ENCODE measurements at regions not wholly inside any gene's neighbourhood (a gene's known extent, or its start where the extent isn't known, plus 50 kb on each side); places are given as distances from the start of the nearest gene placed in this dataset.

DNA sequence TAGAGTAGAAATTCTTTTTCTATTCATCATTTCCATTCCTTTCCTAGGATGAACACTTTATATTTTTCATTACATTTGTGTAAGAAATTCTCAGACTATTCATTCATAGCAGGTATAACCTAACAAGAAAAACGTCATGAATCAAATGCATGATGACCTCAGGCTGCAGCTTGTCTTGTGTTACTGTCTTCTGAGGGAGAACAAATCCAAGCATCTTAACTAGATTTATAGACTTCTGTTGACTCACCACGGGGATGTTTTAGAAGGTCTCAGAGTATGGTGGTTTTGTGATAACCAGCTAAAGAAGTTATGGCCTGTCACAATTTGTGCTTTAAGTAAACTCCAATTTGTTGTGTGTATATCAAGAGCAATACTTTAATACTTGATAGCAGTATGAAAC is 102.7 kb downstream of the ANKRD7 start:
- no peak for DNase-seq (ENCODE audit: low spot score in 2 of 2)
- Histone ChIP-seq H3K9me3 (no peaks in the 10 kb centered on the region), H3K36me3 (no peaks in the 10 kb centered on the region), H3K4me3 (no peak overlapping the region), H3K27me3 (no peaks in the 10 kb centered on the region), H3K4me1 (no peaks in the 10 kb centered on the region), H3K27ac (no peak overlapping the region)
- TF ChIP-seq, protein P1, sequence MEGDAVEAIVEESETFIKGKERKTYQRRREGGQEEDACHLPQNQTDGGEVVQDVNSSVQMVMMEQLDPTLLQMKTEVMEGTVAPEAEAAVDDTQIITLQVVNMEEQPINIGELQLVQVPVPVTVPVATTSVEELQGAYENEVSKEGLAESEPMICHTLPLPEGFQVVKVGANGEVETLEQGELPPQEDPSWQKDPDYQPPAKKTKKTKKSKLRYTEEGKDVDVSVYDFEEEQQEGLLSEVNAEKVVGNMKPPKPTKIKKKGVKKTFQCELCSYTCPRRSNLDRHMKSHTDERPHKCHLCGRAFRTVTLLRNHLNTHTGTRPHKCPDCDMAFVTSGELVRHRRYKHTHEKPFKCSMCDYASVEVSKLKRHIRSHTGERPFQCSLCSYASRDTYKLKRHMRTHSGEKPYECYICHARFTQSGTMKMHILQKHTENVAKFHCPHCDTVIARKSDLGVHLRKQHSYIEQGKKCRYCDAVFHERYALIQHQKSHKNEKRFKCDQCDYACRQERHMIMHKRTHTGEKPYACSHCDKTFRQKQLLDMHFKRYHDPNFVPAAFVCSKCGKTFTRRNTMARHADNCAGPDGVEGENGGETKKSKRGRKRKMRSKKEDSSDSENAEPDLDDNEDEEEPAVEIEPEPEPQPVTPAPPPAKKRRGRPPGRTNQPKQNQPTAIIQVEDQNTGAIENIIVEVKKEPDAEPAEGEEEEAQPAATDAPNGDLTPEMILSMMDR (IDR thresholded peaks at IDR 0.05): no peak
- TF ChIP-seq POLR2A (IDR thresholded peaks at IDR 0.05): no peak
- TF ChIP-seq EP300 (IDR thresholded peaks at IDR 0.05): no peak
- TF ChIP-seq POLR2AphosphoS5 (IDR thresholded peaks at IDR 0.05): no peak
- 29% methylated on average over 2 of the region's 2 CpGs for WGBS

DNA sequence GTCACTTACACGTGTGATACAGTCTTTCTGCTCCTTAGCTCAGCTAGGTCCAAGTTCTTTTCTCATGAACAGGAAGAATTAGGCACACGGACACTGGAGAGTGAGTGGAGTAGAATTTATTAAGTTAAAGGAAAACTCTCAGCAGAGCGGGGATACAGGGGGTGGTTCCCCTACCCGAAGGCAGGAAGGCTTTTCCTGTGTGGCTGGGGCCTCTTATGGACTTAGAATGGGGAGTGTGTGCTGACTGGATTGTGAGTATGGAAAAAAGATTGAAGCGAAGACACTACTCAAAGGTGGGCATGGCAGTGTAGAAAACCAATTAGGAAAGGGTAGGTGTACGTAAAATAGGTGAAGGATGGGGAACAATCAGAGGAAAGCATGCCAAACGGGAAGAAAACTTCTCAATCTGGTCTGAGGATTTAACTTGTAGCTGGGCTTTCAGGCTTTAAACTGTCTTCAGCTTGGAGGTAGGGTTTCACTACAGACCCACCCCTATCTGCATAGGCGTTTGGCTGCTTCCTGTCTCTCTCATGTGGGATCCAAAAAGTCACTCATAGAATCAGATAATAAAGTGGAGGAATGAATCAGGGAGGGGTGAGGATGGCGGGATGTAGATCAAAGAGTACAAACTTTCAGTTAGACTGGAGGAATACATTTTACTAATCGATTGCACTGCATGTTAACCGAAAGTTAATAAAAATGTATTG is 104.2 kb downstream of the ANKRD7 start:
- WGBS: 72% methylated on average over 11 of the region's 11 CpGs

DNA sequence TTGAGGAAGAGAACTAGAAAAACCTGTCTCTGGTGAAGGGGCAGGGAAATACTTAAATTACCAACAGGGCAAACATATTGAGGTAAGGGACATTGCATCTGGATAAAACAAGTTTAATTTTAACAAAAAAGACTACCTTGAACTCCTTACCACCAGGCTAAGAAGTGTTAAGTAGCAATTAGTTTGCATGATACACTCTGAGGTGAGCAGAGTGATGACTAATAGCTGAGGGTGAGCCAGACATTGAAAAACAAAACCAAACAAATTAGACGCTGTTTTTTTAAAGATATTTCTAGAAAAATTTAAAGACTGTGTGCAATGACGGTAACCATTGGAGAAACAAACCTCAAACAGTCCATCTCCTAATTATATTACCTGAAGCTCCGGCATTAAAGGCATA is 105.9 kb downstream of the ANKRD7 start:
- Histone ChIP-seq H3K9me3 (no peaks in the 10 kb centered on the region), H3K4me3 (no peak overlapping the region), H3K36me3 (no peaks in the 10 kb centered on the region), H3K27ac (no peak overlapping the region), H3K27me3 (no peaks in the 10 kb centered on the region), H3K4me1 (no peaks in the 10 kb centered on the region)
- TF ChIP-seq EP300 (IDR thresholded peaks at IDR 0.05) (no peak), POLR2A (IDR thresholded peaks at IDR 0.05) (no peak), POLR2AphosphoS5 (IDR thresholded peaks at IDR 0.05) (no peak)
- TF ChIP-seq, protein P1 (IDR thresholded peaks at IDR 0.05): no peak
- WGBS: 68% methylated on average over 3 of the region's 3 CpGs
- DNase-seq (ENCODE audit: low spot score in 2 of 2): no peak

More for the DNA sequence above, 104.2 kb downstream of the ANKRD7 start:
- Histone ChIP-seq H3K4me3 (no peak overlapping the region), H3K36me3 (no peaks in the 10 kb centered on the region), H3K27me3 (no peaks in the 10 kb centered on the region), H3K27ac (no peak overlapping the region), H3K4me1 (no peaks in the 10 kb centered on the region), H3K9me3 (no peaks in the 10 kb centered on the region)
- no peak for DNase-seq (ENCODE audit: low spot score in 2 of 2)
- TF ChIP-seq, protein P1 (IDR thresholded peaks at IDR 0.05): no peak
- TF ChIP-seq POLR2AphosphoS5 (IDR thresholded peaks at IDR 0.05) (no peak), EP300 (IDR thresholded peaks at IDR 0.05) (no peak), POLR2A (IDR thresholded peaks at IDR 0.05) (no peak)

DNA sequence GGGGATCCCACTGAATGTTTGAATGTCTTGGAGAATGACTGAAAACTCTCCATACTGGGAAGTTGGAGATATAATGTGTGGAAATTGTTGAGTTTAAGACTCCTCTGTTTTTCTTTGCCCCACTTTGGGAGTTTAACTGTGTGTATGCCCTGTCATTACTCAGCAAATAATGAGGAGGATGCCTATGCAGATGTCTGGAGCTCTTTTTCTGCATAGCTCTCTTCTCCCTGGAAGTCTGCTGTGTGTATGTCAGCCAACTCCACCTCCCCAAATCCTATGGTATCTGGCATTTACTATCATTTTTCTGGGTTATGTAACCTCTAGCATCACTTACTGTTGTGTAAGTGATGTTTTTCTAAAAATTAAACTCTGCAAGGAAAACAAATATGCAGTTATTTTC is 122.2 kb downstream of the ANKRD7 start:
- Histone ChIP-seq H3K27ac (no peak overlapping the region), H3K27me3 (no peaks in the 10 kb centered on the region), H3K4me3 (no peak overlapping the region), H3K4me1 (no peaks in the 10 kb centered on the region), H3K9me3 (no peaks in the 10 kb centered on the region), H3K36me3 (no peaks in the 10 kb centered on the region)
- no peak for DNase-seq (ENCODE audit: low spot score in 2 of 2)
- TF ChIP-seq EP300 (IDR thresholded peaks at IDR 0.05): no peak

DNA sequence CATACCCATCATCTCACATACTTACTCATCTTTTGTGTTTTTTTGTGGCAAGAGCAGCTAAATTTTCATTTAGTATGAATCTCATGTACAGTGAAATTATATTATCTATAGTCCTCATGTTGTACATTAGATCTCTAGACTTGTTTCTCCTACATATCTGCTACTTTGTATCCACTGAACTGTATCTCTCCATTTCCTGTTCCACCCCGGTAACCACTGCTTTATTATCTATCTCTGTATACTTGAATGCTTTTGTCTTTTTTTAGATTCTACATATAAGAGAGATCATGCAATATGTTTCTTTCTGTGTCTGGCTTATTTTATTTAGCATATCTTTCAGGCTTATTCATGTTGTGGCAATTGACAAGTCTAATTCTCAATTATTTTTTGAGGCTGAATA is 125.1 kb downstream of the ANKRD7 start:
- H3K27me3 ChIP-seq: no peaks in the 10 kb centered on the region
- no peaks in the 10 kb centered on the region for H3K4me1 ChIP-seq
- no peak for DNase-seq (ENCODE audit: low spot score in 2 of 2)
- no peaks in the 10 kb centered on the region for H3K36me3 ChIP-seq
- no peak for TF ChIP-seq EP300 (IDR thresholded peaks at IDR 0.05)
- TF ChIP-seq, protein P1 (IDR thresholded peaks at IDR 0.05): no peak
- TF ChIP-seq POLR2AphosphoS5 (IDR thresholded peaks at IDR 0.05): no peak
- no peak for TF ChIP-seq POLR2A (IDR thresholded peaks at IDR 0.05)
- no peaks in the 10 kb centered on the region for H3K9me3 ChIP-seq
- H3K4me3 ChIP-seq: no peak overlapping the region
- WGBS: 74% methylated on average over 1 of the region's 1 CpG
- H3K27ac ChIP-seq: no peak overlapping the region

DNA sequence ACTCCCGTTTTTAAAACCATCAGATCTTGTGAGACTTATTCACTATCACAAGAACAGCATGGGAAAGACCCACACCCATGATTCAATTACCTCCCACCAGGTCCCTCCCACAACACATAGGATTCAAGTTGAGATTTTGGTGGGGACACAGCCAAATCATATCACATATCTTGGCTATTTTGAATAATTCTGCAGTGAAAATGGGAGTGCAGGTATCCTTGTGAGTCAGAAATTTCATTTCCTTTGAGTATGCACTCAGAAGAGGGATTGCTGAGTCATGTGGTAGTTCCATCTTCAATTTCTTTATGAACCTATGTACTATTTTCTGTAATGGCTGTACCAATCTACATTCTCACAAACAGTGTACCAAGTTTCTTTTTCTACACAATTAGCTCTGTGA is 125.8 kb downstream of the ANKRD7 start:
- WGBS: 75% methylated on average over 1 of the region's 1 CpG
- H3K4me1 ChIP-seq: no peaks in the 10 kb centered on the region
- H3K36me3 ChIP-seq: no peaks in the 10 kb centered on the region
- no peak overlapping the region for H3K4me3 ChIP-seq
- no peak for DNase-seq (ENCODE audit: low spot score in 2 of 2)
- H3K9me3 ChIP-seq: no peaks in the 10 kb centered on the region
- H3K27me3 ChIP-seq: no peaks in the 10 kb centered on the region
- TF ChIP-seq POLR2A (IDR thresholded peaks at IDR 0.05) (no peak), POLR2AphosphoS5 (IDR thresholded peaks at IDR 0.05) (no peak), EP300 (IDR thresholded peaks at IDR 0.05) (no peak)
- TF ChIP-seq, protein P1 (IDR thresholded peaks at IDR 0.05): no peak
- no peak overlapping the region for H3K27ac ChIP-seq
